ENCODE measurements at regions not wholly inside any gene's neighbourhood (a gene's known extent, or its start where the extent isn't known, plus 50 kb on each side); places are given as distances from the start of the nearest gene placed in this dataset.
"Not testable (repeated sequence)": the region's sequence is repeated elsewhere in the genome, so short reads cannot be mapped to it uniquely, and the experiment has no call there.

- no peak for DNase-seq (ENCODE audit: low read depth)
These were observed 134.4 kb upstream of the LYZL2 start for GRCh38 chr10:30763918-30764317.

GRCh38 chr10:30762620-30763019 lies 133.1 kb upstream of the LYZL2 start:
- DNase-seq (ENCODE audit: low read depth): no peak

GRCh38 chr10:30759423-30759822 lies 129.9 kb upstream of the LYZL2 start:
- no peak for DNase-seq (ENCODE audit: low read depth)

GRCh38 chr10:30758338-30758737 lies 128.8 kb upstream of the LYZL2 start:
- DNase-seq (ENCODE audit: low read depth): no peak

GRCh38 chr10:30756896-30757295 lies 127.3 kb upstream of the LYZL2 start:
- DNase-seq (ENCODE audit: low read depth): no peak

GRCh38 chr10:30756151-30756550 lies 126.6 kb upstream of the LYZL2 start:
- DNase-seq (ENCODE audit: low read depth): no peak

GRCh38 chr10:30755441-30755953 lies 125.9 kb upstream of the LYZL2 start:
- no peak for DNase-seq (ENCODE audit: low read depth)

- DNase-seq (ENCODE audit: low read depth): no peak
These were observed 122.9 kb upstream of the LYZL2 start for GRCh38 chr10:30752481-30752881.

- peak; percentile 21 for DNase-seq (ENCODE audit: low read depth)
These were observed 122.3 kb upstream of the LYZL2 start for GRCh38 chr10:30751678-30752331.

GRCh38 chr10:30750971-30751677 lies 121.6 kb upstream of the LYZL2 start:
- DNase-seq (ENCODE audit: low read depth): no peak

GRCh38 chr10:30749385-30749784 lies 119.8 kb upstream of the LYZL2 start:
- DNase-seq (ENCODE audit: low read depth): no peak

GRCh38 chr10:30748152-30748973 lies 118.8 kb upstream of the LYZL2 start:
- DNase-seq (ENCODE audit: low read depth): no peak

- DNase-seq (ENCODE audit: low read depth): peak; percentile 11
These were observed 118.1 kb upstream of the LYZL2 start for GRCh38 chr10:30747633-30748032.

GRCh38 chr10:30745953-30746352 lies 116.4 kb upstream of the LYZL2 start:
- no peak for DNase-seq (ENCODE audit: low read depth)

- no peak for DNase-seq (ENCODE audit: low read depth)
These were observed 114.6 kb upstream of the LYZL2 start for GRCh38 chr10:30744106-30744505.

GRCh38 chr10:30743586-30743985 lies 114.0 kb upstream of the LYZL2 start:
- no peak for DNase-seq (ENCODE audit: low read depth)

- DNase-seq (ENCODE audit: low read depth): no peak
These were observed 112.9 kb upstream of the LYZL2 start for GRCh38 chr10:30742471-30742870.

- DNase-seq (ENCODE audit: low read depth): not testable (repeated sequence)
These were observed 111.2 kb upstream of the LYZL2 start for GRCh38 chr10:30740774-30741173.

- no peak for DNase-seq (ENCODE audit: low read depth)
These were observed 108.9 kb upstream of the LYZL2 start for GRCh38 chr10:30738416-30738815.

- DNase-seq (ENCODE audit: low read depth): no peak
These were observed 108.4 kb upstream of the LYZL2 start for GRCh38 chr10:30737931-30738391.

GRCh38 chr10:30736685-30737232 lies 107.2 kb upstream of the LYZL2 start:
- no peak for DNase-seq (ENCODE audit: low read depth)

- no peak for DNase-seq (ENCODE audit: low read depth)
These were observed 105.3 kb upstream of the LYZL2 start for GRCh38 chr10:30734901-30735300.
